NCI-H526 (cell line): ENCODE measurements at regions not wholly inside any gene's neighbourhood (a gene's known extent, or its start where the extent isn't known, plus 50 kb on each side); places are given as distances from the start of the nearest gene placed in this dataset.
A peak's percentile ranks its signal among the peaks of the same experiment; 100 is the strongest.
"Not testable (repeated sequence)": the region's sequence is repeated elsewhere in the genome, so short reads cannot be mapped to it uniquely, and the experiment has no call there.

Experiments
- DNase-seq, 2 experiments: peaks; one replicate each; lab custom pipeline; 2025; lab: John Stamatoyannopoulos, UW

GRCh38 chr9:12416716-12417115, 276.5 kb upstream of the TYRP1 start:
- DNase-seq = no peak

GRCh38 chr9:12424243-12424642, 268.9 kb upstream of the TYRP1 start:
- no peak for DNase-seq

- DNase-seq = peak in 1 of 2 experiments; percentile 3
These were observed 267.0 kb upstream of the TYRP1 start for GRCh38 chr9:12425878-12426864.

GRCh38 chr9:12439267-12439666, 253.9 kb upstream of the TYRP1 start:
- DNase-seq = no peak

- not testable (repeated sequence) for DNase-seq
These were observed 252.1 kb upstream of the TYRP1 start for GRCh38 chr9:12441080-12441479.

GRCh38 chr9:12441506-12441905, 251.7 kb upstream of the TYRP1 start:
- DNase-seq = no peak

- no peak for DNase-seq
These were observed 244.9 kb upstream of the TYRP1 start for GRCh38 chr9:12448246-12448645.

- no peak for DNase-seq
These were observed 235.9 kb upstream of the TYRP1 start for GRCh38 chr9:12457237-12457636.

- no peak for DNase-seq
These were observed 231.3 kb upstream of the TYRP1 start for GRCh38 chr9:12461763-12462460.

GRCh38 chr9:12462861-12463260, 230.3 kb upstream of the TYRP1 start:
- no peak for DNase-seq

GRCh38 chr9:12463641-12464040, 229.5 kb upstream of the TYRP1 start:
- peak in 1 of 2 experiments; percentile 1 for DNase-seq

GRCh38 chr9:12464400-12464799, 228.8 kb upstream of the TYRP1 start:
- DNase-seq = no peak

GRCh38 chr9:12464910-12465512, 228.2 kb upstream of the TYRP1 start:
- DNase-seq = peak in 1 of 2 experiments; percentile 50

- DNase-seq = no peak
These were observed 224.1 kb upstream of the TYRP1 start for GRCh38 chr9:12469084-12469483.

- no peak for DNase-seq
These were observed 198.8 kb upstream of the TYRP1 start for GRCh38 chr9:12494411-12494810.

- DNase-seq = no peak
These were observed 195.4 kb upstream of the TYRP1 start for GRCh38 chr9:12497790-12498189.

- DNase-seq = no peak
These were observed 190.7 kb upstream of the TYRP1 start for GRCh38 chr9:12502520-12502919.

GRCh38 chr9:12503606-12504122, 189.5 kb upstream of the TYRP1 start:
- DNase-seq = no peak

- DNase-seq = no peak
These were observed 182.6 kb upstream of the TYRP1 start for GRCh38 chr9:12510551-12510950.

GRCh38 chr9:12511726-12512125, 181.5 kb upstream of the TYRP1 start:
- no peak for DNase-seq

GRCh38 chr9:12516031-12516430, 177.2 kb upstream of the TYRP1 start:
- DNase-seq = no peak

- no peak for DNase-seq
These were observed 176.6 kb upstream of the TYRP1 start for GRCh38 chr9:12516573-12516972.
